GM12874 (cell line): ENCODE measurements at regions not wholly inside any gene's neighbourhood (a gene's known extent, or its start where the extent isn't known, plus 50 kb on each side); places are given as distances from the start of the nearest gene placed in this dataset.

Experiments used
- CTCF ChIP-seq: IDR thresholded peaks from 2 replicates; pipeline ENCODE4 v1.5.1; 2011; ENCODE audit warnings: low read depth, mild to moderate bottlenecking, control low read depth, low read length, moderate library complexity; ENCODE audit not compliant: insufficient read depth

GRCh38 chr6:144449911-144450597 lies 164.9 kb downstream of the UTRN start:
- TF ChIP-seq CTCF = no peak

GRCh38 chr6:144460327-144461095 lies 175.4 kb downstream of the UTRN start:
- no peak for TF ChIP-seq CTCF

GRCh38 chr6:144462058-144462457 lies 176.9 kb downstream of the UTRN start:
- TF ChIP-seq CTCF = no peak

DNA sequence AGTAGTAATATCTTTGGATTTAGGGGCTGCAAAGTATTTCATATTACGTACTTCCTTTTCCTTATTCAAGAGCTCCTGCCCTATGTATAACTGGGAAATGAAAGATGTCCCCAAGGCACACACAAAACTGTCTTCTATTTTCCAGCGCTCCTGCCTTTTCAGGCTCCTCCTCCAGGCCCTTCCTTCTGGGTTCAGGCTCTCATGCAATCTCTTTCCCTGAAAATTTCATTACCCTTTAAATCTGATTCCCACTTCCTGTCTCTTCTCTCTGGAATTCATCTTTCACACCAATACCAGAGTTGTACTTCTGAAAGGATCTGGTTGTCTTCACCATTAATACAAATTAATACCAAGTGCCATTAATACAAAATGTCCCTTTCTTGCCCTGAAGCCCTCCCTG lies 181.6 kb downstream of the UTRN start:
- no peak for TF ChIP-seq CTCF

- no peak for TF ChIP-seq CTCF
Measured at GRCh38 chr6:144467172-144467762, 182.1 kb downstream of the UTRN start.

DNA sequence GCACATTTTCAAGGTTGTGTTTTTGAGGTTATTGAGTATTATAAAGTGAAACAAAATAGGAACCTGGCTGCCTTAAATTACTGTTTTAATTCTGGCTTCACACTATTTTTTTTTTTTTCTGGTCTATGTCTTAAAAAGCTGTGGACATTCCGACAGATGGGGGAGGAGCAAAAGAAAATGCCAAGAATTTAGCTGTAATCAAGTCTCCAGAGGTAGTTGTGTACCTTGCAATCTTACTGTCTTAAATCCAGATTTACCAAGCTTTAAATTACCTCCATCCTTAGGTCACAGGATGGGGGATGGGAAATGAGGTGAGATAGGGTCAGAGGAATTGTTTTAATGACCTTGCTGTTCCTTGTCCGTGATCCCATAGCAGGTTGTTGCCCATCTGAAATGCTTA lies 182.8 kb downstream of the UTRN start:
- TF ChIP-seq CTCF = no peak

DNA sequence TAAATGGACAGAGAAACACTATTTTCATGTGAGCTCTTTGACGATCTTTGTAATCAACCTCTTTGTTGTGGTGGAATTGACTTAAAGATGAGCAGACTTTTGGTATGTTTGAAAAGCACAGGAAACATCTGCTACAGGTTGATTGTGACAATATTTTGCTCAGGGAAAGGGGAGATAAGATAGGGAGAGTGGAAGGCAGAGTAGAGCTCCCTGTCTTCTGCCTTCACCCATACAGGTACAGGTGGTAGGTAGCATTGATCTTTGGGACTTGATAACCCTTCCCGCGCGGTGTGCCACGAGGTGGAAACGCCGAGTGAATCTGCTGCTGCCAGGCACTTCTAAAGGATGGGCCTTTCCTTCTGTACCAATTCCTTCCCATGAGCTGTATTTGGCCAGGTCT lies 183.6 kb downstream of the UTRN start:
- no peak for TF ChIP-seq CTCF
